H9 (cell line): ENCODE measurements at regions not wholly inside any gene's neighbourhood (a gene's known extent, or its start where the extent isn't known, plus 50 kb on each side); places are given as distances from the start of the nearest gene placed in this dataset.

Experiments used
- DNase-seq: peaks from one replicate; pipeline ENCODE4 v3.0.0-alpha.2; 2017
- H2AFZ ChIP-seq: one replicate; pipeline ENCODE4 v1.6.1; 2013; ENCODE audit warnings: mild to moderate bottlenecking, low read length, control low read depth, moderate library complexity
- H2AK5ac ChIP-seq: 2 replicates; pipeline ENCODE4 v1.6.1; 2013; ENCODE audit warnings: low read length, control low read depth, mixed read lengths; ENCODE audit not compliant: insufficient read length
- H2BK120ac ChIP-seq: one replicate; pipeline ENCODE4 v1.6.1; 2013; ENCODE audit warnings: low read depth, mild to moderate bottlenecking, low read length, control low read depth, inconsistent platforms; ENCODE audit not compliant: poor library complexity, severe bottlenecking
- H2BK12ac ChIP-seq: 2 replicates; pipeline ENCODE4 v1.6.1; 2013; ENCODE audit warnings: low read length, control low read depth, mixed read lengths, low read depth; ENCODE audit not compliant: insufficient read length
- H2BK15ac ChIP-seq: 2 replicates; pipeline ENCODE4 v1.6.1; 2013; ENCODE audit warnings: low read depth, low read length, control low read depth
- H2BK20ac ChIP-seq: one replicate; pipeline ENCODE4 v1.6.1; 2013; ENCODE audit warnings: low read depth, mild to moderate bottlenecking, low read length, control low read depth, inconsistent platforms; ENCODE audit not compliant: poor library complexity, severe bottlenecking
- H2BK5ac ChIP-seq: 2 replicates; pipeline ENCODE4 v1.6.1; 2013; ENCODE audit warnings: low read length, control low read depth, mixed read lengths; ENCODE audit not compliant: insufficient read length
- H3K14ac ChIP-seq: 2 replicates; pipeline ENCODE4 v1.6.1; 2013; ENCODE audit warnings: low read length, control low read depth; ENCODE audit not compliant: insufficient read depth
- H3K18ac ChIP-seq: 2 replicates; pipeline ENCODE4 v1.6.1; 2013; ENCODE audit warnings: low read depth, mild to moderate bottlenecking, mixed read lengths, low read length, control low read depth; ENCODE audit not compliant: insufficient read length
- H3K23ac ChIP-seq: 2 replicates; pipeline ENCODE4 v1.6.1; 2013; ENCODE audit warnings: low read length, control low read depth, mixed read lengths, low read depth; ENCODE audit not compliant: insufficient read length
- H3K23me2 ChIP-seq: 2 replicates; pipeline ENCODE4 v1.6.1; 2013; ENCODE audit warnings: low read depth, mild to moderate bottlenecking, mixed read lengths, low read length, control low read depth; ENCODE audit not compliant: insufficient read length, poor library complexity, severe bottlenecking
- H3K27ac ChIP-seq: 2 replicates; pipeline ENCODE4 v1.5.1; 2013; ENCODE audit warnings: low read length, control low read depth, mixed read lengths, low read depth; ENCODE audit not compliant: insufficient read length
- H3K27me3 ChIP-seq: 2 replicates; pipeline ENCODE4 v1.6.1; 2013; ENCODE audit warnings: low read length, control low read depth, inconsistent platforms; ENCODE audit not compliant: insufficient read depth
- H3K4ac ChIP-seq: 2 replicates; pipeline ENCODE4 v1.6.1; 2013; ENCODE audit warnings: low read depth, mild to moderate bottlenecking, control low read depth, inconsistent platforms, low read length, moderate library complexity
- H3K4me1 ChIP-seq: 2 replicates; pipeline ENCODE4 v1.6.1; 2013; ENCODE audit warnings: low read length, control low read depth, inconsistent platforms; ENCODE audit not compliant: insufficient read depth
- H3K4me2 ChIP-seq: 2 replicates; pipeline ENCODE4 v1.6.1; 2013; ENCODE audit warnings: low read length, control low read depth, mixed read lengths; ENCODE audit not compliant: insufficient read length, insufficient read depth
- H3K56ac ChIP-seq: 2 replicates; pipeline ENCODE4 v1.6.1; 2013; ENCODE audit warnings: low read depth, mild to moderate bottlenecking, mixed read lengths, low read length, control low read depth; ENCODE audit not compliant: insufficient read length
- H3K79me1 ChIP-seq: 2 replicates; pipeline ENCODE4 v1.6.1; 2013; ENCODE audit warnings: low read depth, mild to moderate bottlenecking, moderate library complexity, low read length, control low read depth, inconsistent platforms; ENCODE audit not compliant: insufficient read depth, poor library complexity, severe bottlenecking
- H3K79me2 ChIP-seq: 2 replicates; pipeline ENCODE4 v1.6.1; 2013; ENCODE audit warnings: low read length, control low read depth, inconsistent platforms; ENCODE audit not compliant: insufficient read depth
- H3K9ac ChIP-seq: 2 replicates; pipeline ENCODE4 v1.6.1; 2013; ENCODE audit warnings: low read length, control low read depth, mixed read lengths; ENCODE audit not compliant: insufficient read length; ENCODE audit errors: extremely low read depth
- H3K9me3 ChIP-seq: one replicate; pipeline ENCODE4 v1.6.1; 2013; ENCODE audit warnings: low read depth, low read length, inconsistent platforms; ENCODE audit not compliant: control insufficient read depth
- H3T11ph ChIP-seq: one replicate; pipeline ENCODE4 v1.6.1; 2013; ENCODE audit warnings: mild to moderate bottlenecking, low read length, control low read depth, inconsistent platforms
- H4K20me1 ChIP-seq: one replicate; pipeline ENCODE4 v1.6.1; 2013; ENCODE audit not compliant: control insufficient read depth, insufficient read length, insufficient read depth
- H4K5ac ChIP-seq: 2 replicates; pipeline ENCODE4 v1.6.1; 2013; ENCODE audit warnings: low read depth, mild to moderate bottlenecking, mixed read lengths, low read length, control low read depth; ENCODE audit not compliant: insufficient read length
- H4K8ac ChIP-seq: replicated peaks from 2 replicates; pipeline ENCODE4 v1.6.1; 2013; ENCODE audit warnings: low read length, control low read depth, mixed read lengths, low read depth; ENCODE audit not compliant: insufficient read length
- H4K91ac ChIP-seq: 2 replicates; pipeline ENCODE4 v1.6.1; 2013; ENCODE audit warnings: low read depth, mild to moderate bottlenecking, moderate library complexity, mixed read lengths, low read length, control low read depth; ENCODE audit not compliant: insufficient read length
- H3K27ac Mint-ChIP-seq, 3 experiments: 2 replicates in 2 of 3; 3 replicates in 1 of 3; pipeline ENCODE4 v1.8.0; 2020 to 2021; ENCODE audit warnings: mixed read lengths in 3 of 3, mild to moderate bottlenecking in 1 of 3, moderate library complexity in 1 of 3
- H3K27me3 Mint-ChIP-seq: 2 replicates; pipeline ENCODE4 v1.8.0; 2021; ENCODE audit warnings: low read depth, mild to moderate bottlenecking, moderate library complexity, mixed read lengths
- H3K36me3 Mint-ChIP-seq, 3 experiments: 2 replicates in 2 of 3; 3 replicates in 1 of 3; pipeline ENCODE4 v1.8.0; 2020 to 2021; ENCODE audit warnings: low read depth in 3 of 3, mixed read lengths in 3 of 3; ENCODE audit not compliant: insufficient read depth in 1 of 3
- H3K4me1 Mint-ChIP-seq, 2 experiments: 2 replicates each; pipeline ENCODE4 v1.8.0; 2020; ENCODE audit warnings: mixed read lengths in 2 of 2
- H3K4me3 Mint-ChIP-seq, 2 experiments: 2 replicates in 1 of 2; 3 replicates in 1 of 2; pipeline ENCODE4 v1.8.0; 2020 to 2021; ENCODE audit warnings: mild to moderate bottlenecking in 2 of 2, mixed read lengths in 2 of 2, moderate library complexity in 1 of 2
- H3K9me3 Mint-ChIP-seq, 2 experiments: 2 replicates in 1 of 2; 3 replicates in 1 of 2; pipeline ENCODE4 v1.8.0; 2020; ENCODE audit warnings: mild to moderate bottlenecking in 2 of 2, mixed read lengths in 2 of 2, moderate library complexity in 1 of 2
- CTCF ChIP-seq: fragments of 200-600 bp; sonication (generic); conservative IDR thresholded peaks from 3 replicates; pipeline ENCODE4 v1.8.0; 2021; ENCODE audit warnings: antibody characterized with exemption, mild to moderate bottlenecking
- WGBS: extraction: QIAGEN DNeasy Blood & Tissue Kit; methylation state at CpG from one replicate; pipeline ENCODE4 v1.1.7; 2013; ENCODE audit warnings: missing lambda C conversion rate, low lambda C conversion rate, mixed read lengths; ENCODE audit not compliant: insufficient read length; ENCODE audit errors: extremely low coverage; 5-methylcytosine and 5-hydroxymethylcytosine counted together

GRCh38 chr5:1730487-1730847 is 69.2 kb downstream of the MRPL36 start:
- no peak overlapping the region for H3K9ac ChIP-seq
- Mint-ChIP-seq H3K9me3 (no peaks in the 10 kb centered on the region), H3K36me3 (no peaks in the 10 kb centered on the region; a peak in 1 of 7 replicates), H3K27me3 (peaks cover 12% of the 10 kb centered on the region), H3K4me1 (peaks cover 16 to 24% of the 10 kb centered on the region in 2 experiments), H3K4me3 (no peak overlapping the region), H3K27ac (no peak overlapping the region)
- H3K18ac ChIP-seq, result no peak overlapping the region
- no peak overlapping the region for H2BK5ac ChIP-seq
- H2BK12ac ChIP-seq, result no peak overlapping the region
- H2BK120ac ChIP-seq, result no peak overlapping the region
- no peak overlapping the region for H2BK15ac ChIP-seq
- no peaks in the 10 kb centered on the region for H3K27me3 ChIP-seq
- TF ChIP-seq CTCF, result no peak
- no peaks in the 10 kb centered on the region for H3K4me1 ChIP-seq
- H3K4me2 ChIP-seq, result no peak overlapping the region
- H3K9me3 ChIP-seq, result no peaks in the 10 kb centered on the region
- no peak overlapping the region for H4K5ac ChIP-seq
- no peak overlapping the region for H3K14ac ChIP-seq
- no peak overlapping the region for H4K8ac ChIP-seq
- H3K27ac ChIP-seq, result no peak overlapping the region
- no peak overlapping the region for H3K23ac ChIP-seq
- H2AFZ ChIP-seq, result no peak overlapping the region
- H3K79me1 ChIP-seq, result no peaks in the 10 kb centered on the region
- no peak overlapping the region for H3K4ac ChIP-seq
- H3K56ac ChIP-seq, result no peak overlapping the region
- H4K91ac ChIP-seq, result no peak overlapping the region
- H3K23me2 ChIP-seq, result no peaks in the 10 kb centered on the region
- no peaks in the 10 kb centered on the region for H3K79me2 ChIP-seq
- no CpG with 5 or more reads among the region's 7 CpGs for WGBS
- no peak overlapping the region for H2AK5ac ChIP-seq
- peak; percentile 12 for DNase-seq
- no peak overlapping the region for H3T11ph ChIP-seq
- H4K20me1 ChIP-seq, result no peaks in the 10 kb centered on the region
- H2BK20ac ChIP-seq, result no peak overlapping the region
